ENCODE measurements at regions not wholly inside any gene's neighbourhood (a gene's known extent, or its start where the extent isn't known, plus 50 kb on each side); places are given as distances from the start of the nearest gene placed in this dataset.

DNA sequence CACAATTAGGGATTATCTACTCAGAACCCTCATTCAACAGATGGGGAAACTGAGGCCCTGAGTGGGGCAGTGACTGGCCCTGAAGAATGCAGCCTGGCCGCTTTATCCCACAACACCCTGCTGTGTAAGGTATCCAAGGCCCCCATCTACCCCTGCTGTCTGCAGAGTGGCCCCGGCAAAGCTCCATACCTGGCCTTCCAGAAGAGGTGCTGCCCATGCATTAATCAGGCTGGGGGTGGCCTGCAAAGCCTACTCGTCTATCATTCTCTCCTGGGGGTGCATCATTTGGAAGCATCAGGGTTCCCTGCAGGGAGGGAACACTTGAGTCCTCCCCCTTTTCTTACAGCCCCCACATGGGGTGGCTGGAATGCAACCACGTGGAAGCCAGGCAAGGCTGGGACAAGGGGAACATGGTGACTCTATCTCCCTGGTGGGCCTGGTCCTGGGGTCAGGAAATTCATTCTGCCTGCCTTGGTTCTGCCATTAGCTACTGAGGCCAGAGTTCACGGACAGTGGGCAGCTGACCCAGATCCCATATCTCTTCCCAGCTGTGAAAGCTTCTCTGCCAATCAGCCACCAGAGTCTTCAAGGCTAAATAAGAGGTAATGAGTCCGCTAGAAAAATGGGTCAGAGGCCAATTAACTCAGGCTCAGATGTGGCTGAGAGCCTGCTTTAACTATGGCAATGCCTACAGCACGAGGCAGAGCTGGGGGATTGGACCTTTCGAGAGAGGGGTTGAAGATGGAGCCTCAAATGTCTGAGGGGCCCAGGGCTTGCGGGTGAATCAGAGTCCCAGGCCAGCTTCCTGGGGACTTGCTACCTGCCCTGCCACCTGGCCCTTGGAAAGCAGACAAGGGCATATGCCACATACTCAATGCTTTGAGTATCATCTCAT, 72.3 kb upstream of the TOX2 start:
- TF ChIP-seq, protein P1, sequence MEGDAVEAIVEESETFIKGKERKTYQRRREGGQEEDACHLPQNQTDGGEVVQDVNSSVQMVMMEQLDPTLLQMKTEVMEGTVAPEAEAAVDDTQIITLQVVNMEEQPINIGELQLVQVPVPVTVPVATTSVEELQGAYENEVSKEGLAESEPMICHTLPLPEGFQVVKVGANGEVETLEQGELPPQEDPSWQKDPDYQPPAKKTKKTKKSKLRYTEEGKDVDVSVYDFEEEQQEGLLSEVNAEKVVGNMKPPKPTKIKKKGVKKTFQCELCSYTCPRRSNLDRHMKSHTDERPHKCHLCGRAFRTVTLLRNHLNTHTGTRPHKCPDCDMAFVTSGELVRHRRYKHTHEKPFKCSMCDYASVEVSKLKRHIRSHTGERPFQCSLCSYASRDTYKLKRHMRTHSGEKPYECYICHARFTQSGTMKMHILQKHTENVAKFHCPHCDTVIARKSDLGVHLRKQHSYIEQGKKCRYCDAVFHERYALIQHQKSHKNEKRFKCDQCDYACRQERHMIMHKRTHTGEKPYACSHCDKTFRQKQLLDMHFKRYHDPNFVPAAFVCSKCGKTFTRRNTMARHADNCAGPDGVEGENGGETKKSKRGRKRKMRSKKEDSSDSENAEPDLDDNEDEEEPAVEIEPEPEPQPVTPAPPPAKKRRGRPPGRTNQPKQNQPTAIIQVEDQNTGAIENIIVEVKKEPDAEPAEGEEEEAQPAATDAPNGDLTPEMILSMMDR (IDR thresholded peaks at IDR 0.05), result no peak
- no peak for TF ChIP-seq POLR2A (IDR thresholded peaks at IDR 0.05)
- no peak for TF ChIP-seq POLR2AphosphoS5 (IDR thresholded peaks at IDR 0.05)
